Activated effector memory CD4-positive, alpha-beta T cell treated with Interleukin-2 at 50 U/mL for 16 hours (primary cell): ENCODE measurements at regions not wholly inside any gene's neighbourhood (a gene's known extent, or its start where the extent isn't known, plus 50 kb on each side); places are given as distances from the start of the nearest gene placed in this dataset.
"Not testable (repeated sequence)": the region's sequence is repeated elsewhere in the genome, so short reads cannot be mapped to it uniquely, and the experiment has no call there.

Experiments
- DNase-seq: peaks from one replicate; pipeline ENCODE4 v3.0.0-alpha.2; 2020

GRCh38 chr3:27554706-27555105, 70.5 kb upstream of the SLC4A7 start:
- DNase-seq = no peak

GRCh38 chr3:27553886-27554540, 69.8 kb upstream of the SLC4A7 start:
- DNase-seq = no peak

GRCh38 chr3:27552708-27553107, 68.5 kb upstream of the SLC4A7 start:
- DNase-seq = not testable (repeated sequence)

DNA sequence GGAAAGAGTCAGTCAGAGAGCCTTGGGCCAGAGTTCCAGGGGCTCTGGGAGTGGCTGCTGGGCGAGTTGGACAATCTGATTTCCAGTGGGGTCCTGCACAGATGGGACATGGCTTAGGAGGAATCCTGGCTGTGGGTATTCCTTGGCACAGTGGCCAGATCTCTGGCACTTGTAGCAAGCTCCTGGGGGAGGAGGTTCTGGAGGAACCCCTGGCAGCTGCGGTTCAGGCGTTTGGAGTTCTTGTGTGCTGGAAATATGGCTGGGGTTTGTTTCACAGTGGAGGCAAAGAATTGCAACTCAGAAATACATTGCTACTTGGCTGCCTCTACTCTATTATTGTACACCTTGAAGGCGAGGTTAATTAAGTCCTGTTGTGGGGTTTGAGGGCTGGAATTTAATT, 67.2 kb upstream of the SLC4A7 start:
- DNase-seq = not testable (repeated sequence)

DNA sequence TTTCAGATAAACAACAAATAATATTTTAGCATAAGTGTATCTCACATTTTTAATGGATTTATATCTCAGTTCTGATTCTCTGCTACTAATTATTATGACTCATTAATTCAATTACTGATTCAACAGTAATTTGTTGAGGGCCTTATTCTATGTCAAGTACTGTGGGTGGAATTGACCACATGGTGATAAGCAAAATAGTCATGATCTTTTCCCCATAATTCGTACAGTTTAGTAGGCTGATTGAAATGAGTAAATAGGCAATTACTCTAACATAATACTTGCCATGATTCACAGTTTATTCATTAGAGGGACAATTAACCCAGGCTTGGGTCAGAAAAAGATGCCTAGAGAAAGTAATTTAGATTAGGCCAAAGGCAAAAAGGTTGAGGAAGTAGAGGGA, 60.9 kb upstream of the SLC4A7 start:
- DNase-seq = no peak

- DNase-seq = no peak
These were observed 60.2 kb upstream of the SLC4A7 start for GRCh38 chr3:27544372-27544865.

DNA sequence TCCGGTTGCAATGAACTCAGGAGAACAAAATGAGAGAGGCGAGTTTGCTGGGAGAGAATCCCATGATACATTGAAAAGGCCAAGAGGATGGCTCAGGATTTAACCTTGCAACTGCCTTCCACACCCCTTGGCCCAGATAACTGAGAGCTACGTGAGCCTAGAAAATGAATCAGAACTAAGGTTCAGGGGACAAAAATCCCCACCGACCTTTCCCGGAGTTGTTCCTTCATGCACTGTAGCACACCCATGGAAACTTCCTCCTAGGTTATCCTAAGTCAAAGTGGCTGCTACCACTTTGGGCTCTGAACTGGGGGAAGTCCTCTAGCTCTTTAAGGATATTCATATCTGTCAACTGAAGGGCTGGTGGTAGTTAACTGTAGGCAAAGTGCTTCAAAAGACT, 58.3 kb upstream of the SLC4A7 start:
- DNase-seq = no peak

DNA sequence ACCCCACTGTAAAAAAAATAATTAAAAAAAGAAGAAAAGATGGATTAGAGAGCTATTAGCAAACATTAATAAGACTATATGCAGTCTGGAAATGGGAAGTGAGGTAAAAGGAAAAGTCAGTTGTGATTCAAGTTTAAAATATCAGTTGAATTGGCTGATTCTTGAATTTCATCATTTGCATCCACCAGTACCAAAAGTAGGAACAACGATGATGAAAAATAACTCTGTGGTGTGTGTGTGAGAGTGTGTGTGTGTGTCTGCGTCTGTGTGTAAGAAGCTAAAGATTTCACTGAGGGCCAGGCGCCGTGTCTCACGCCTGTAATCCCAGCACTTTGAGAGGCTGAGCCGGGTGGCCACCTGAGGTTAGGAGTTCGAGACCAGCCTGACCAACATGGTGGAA, 56.0 kb upstream of the SLC4A7 start:
- DNase-seq = no peak

- DNase-seq = no peak
These were observed 52.3 kb upstream of the SLC4A7 start for GRCh38 chr3:27536491-27536890.

DNA sequence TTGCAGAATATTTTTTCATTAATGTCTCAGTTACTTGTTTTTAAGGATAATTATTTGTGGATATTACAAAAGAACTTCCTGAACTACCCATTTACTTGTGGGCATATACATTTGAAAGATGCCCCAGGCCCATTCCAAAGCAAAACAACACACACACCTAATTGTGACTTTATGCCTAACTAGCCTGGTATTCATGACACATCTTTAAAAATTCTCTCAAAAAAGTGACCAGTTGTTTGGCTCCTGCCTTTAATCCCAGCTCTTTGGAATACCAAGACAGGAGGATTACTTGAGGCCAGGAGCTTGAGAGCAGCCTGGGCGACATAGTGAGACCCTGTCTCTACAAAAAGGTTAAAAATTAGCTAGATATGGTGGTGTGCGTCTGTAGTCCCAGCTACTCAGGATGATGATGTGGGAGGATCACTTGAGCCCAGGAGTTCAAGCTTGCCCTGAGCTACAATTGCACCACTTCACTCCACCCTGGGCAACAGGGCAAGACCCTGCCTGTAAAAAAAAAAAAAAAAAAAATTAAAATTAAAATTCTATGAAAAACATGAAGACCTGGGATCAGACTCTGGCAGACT, 51.7 kb upstream of the SLC4A7 start:
- no peak for DNase-seq

DNA sequence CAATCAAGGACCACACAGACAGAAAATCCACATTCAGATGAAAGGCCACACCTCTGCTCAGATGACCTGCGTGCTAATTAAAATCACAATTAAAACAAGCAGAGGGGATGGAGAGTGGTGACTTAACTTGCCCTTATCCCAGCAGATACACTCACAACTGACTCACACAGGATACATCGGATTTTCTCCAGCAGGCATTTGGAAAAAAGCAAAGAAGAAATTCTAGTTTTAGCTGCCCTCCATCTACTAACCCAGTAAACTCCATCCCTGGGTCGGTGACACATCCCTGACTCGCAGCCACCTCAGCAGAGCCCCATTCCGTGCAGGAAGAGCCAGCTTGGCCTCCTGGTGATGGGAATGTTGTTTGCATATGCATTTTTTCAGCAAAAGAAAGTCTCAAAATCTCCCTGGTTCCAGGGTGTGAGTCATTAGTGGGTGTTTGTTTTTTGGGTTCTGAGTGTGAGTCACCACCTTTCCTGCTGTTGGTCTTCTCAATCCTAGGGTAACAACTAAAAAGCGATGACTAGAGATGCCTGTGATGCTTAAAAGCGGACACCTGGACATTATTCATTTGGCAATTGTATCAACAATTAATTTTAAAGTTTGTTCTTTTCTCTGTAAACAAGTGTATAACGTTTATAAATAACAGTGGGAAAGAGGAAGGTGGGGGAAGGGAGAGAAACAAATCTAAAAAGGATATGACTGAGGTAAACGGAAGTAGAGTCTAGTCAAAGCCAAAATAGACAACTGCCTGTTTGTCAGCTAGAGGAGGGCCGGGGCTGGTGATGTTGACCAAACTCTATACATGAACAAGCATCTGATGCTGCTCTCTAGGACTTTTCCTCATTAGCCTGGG, 49.8 kb upstream of the SLC4A7 start:
- peak; percentile 33 for DNase-seq
